ENCODE measurements at regions not wholly inside any gene's neighbourhood (a gene's known extent, or its start where the extent isn't known, plus 50 kb on each side); places are given as distances from the start of the nearest gene placed in this dataset.
A peak's percentile ranks its signal among the peaks of the same experiment; 100 is the strongest.

DNA sequence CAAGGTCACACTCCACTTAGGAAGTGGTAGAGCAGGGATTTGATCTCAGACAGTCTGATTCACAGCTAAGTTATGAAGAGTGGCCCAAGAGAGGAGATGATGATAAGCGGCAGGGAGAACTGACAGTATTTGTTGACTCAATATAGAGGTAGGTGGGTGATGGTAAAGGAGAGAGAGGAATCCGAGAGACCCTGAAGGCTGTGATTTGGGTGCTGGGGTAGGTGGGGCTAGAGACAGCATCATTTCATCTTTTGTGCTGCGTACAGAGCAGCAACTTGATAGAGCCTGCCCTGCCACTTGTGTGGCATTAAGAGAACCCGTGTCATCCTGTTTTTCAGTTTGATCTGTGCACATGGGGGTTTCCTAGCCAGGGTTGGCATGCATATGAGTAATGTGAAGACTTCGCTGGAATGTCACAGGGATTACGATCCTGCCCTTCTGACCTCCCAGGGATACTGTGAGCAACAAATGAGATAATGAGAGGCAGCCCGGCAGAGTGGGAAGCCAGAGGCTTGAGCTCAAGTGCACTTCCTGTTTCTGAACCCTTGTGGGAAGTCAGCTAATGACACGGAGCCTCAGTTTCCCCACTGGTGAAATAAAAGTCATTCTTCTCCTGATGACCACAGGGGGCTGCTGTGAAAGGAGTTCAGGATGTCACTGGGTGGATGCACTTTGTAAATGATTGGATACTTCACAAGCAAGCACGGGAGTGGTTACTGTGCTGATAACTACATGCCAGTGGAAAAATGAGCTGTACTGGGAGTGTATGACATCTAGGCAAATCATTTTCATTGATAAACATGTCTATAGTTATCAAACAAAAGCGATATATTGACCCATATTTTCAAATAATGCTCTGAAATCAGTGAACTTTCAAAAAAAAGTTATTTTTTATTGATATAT lies 59.5 kb upstream of the IGF1 start:
- DNase-seq (ENCODE audit: low read depth): peak; percentile 93

DNA sequence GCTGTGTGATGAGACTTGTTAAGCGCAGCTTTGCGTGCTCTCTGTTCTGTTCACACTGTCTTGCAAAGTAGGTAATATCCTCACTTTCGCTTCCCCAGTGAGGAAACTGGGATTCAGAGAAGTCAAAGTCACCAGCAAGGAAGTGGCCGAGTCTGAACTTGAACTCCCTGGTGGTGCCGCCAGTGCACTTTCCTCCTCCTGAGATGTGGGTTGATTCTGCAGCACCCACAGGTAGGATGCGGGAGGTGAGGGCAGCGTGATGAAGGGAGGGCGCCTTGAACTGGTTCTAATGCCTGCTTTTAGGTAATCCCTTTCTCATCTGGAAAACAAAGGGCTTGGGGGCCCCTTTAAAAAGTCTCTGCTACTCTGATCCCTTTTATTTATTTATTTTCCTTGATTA lies 54.9 kb upstream of the IGF1 start:
- no peak for DNase-seq (ENCODE audit: low read depth)

DNA sequence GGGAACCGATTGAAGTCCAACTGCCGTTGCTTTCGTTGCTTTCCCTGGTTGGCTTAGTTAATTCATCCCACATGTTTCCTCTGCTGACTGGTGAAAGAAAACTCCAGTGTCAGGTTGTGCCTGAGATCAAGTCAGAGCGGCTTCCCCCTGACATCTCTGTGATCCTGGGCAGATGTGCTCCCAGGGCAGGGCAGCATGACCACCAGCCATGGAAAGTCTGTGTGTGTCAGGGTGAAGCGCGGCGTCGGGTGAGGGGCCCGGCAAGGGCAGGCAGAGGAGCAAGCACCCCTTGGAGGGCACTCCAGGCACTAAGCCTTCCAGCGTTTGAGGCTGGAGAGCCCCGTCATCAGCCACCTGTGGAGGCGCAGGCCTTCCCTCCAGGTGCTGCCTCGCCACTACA lies 54.5 kb upstream of the IGF1 start:
- DNase-seq (ENCODE audit: low read depth): no peak

DNA sequence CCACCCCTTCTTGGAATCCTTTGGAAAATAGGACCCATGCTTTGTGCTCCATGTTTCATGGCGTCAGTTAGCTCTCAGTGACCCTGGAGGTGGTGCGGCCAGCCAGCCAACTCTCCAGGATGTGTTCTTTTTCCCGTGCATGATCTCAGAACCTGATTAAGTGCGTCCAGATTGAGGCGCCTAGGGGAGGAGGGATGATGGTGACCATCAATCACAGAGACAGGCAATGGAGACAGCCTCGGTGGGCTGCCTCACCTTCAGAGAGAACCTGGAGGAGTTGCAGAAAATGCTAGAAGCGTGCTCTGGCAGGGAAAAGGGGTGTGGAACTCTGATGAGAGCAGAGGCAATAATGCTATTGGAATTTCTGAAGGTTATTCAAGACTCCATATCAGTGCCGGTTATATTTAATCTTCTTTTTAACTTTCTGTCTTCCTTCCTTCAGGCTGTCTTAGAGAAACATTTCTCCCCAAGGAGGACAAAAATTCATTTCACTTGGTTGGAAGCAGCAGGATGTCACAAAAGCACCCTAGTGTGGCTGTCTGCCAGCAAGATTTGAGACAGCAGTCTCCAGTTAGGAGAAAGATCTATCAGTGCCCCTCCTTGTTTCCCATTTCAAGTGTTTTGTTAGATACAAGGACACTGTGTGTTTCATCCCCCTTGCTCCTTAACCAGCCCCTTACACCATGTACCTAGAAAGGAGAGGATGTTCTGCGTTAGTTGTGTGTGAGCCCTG lies 53.3 kb upstream of the IGF1 start:
- no peak for DNase-seq (ENCODE audit: low read depth)
